HepG2 (cell line): ENCODE measurements at regions not wholly inside any gene's neighbourhood (a gene's known extent, or its start where the extent isn't known, plus 50 kb on each side); places are given as distances from the start of the nearest gene placed in this dataset.

Source experiments
- ATAC-seq: fragments of 200-7000 bp; cut with Tn5 transposase; 3 replicates; pipeline ENCODE4 v1.9.1; 2020; ENCODE audit warnings: mild to moderate bottlenecking, moderate library complexity
- BruUV-seq: library from RNA; stranded (reverse); fragments of 400-500 nt; replicated peaks from 2 replicates; lab custom pipeline; 2021; lab: Mats Ljungman, UMichigan
- CTCF ChIA-PET: fragments of 300-600 bp; formaldehyde crosslinking; extraction: SDS; loops from one replicate; lab custom pipeline; 2021; ENCODE audit warnings: low total read pairs, inconsistent platforms, low intra/inter-chr PET ratio; lab: Yijun Ruan, JAX
- POLR2A ChIA-PET: fragments of 350-600 bp; sonication (Branson Sonifier 250); formaldehyde crosslinking; loops from one replicate; lab custom pipeline; 2020; ENCODE audit warnings: antibody characterized with exemption, inconsistent platforms; lab: Yijun Ruan, JAX
- DNase-seq: peaks from one replicate; pipeline ENCODE4 v3.0.0-alpha.2; 2015; ENCODE audit warnings: low spot score
- FAIRE-seq: peaks from 3 replicates; lab custom pipeline; 2011; peaks lifted over from hg19 to GRCh38; lab: Jason Lieb, UNC
- H2AFZ ChIP-seq: one replicate; pipeline ENCODE4 v1.6.1; 2011; ENCODE audit warnings: low read length, inconsistent platforms
- H3K27ac ChIP-seq: fragments of 300-600 bp; 3 replicates; pipeline ENCODE4 v1.8.0; 2011; ENCODE audit warnings: mixed run types, mild to moderate bottlenecking, mixed read lengths, low read length, inconsistent platforms; ENCODE audit not compliant: insufficient read depth; ENCODE audit errors: extremely low read length
- H3K27me3 ChIP-seq, 2 experiments: fragments of 200-600 bp in 1 of 2; 2 replicates in 1 of 2; 3 replicates in 1 of 2; pipeline versions ENCODE4 v1.6.0 to v1.8.0; 2011; ENCODE audit warnings: low read length in 2 of 2, mild to moderate bottlenecking in 2 of 2, moderate library complexity in 2 of 2, inconsistent platforms in 1 of 2; ENCODE audit not compliant: insufficient read depth in 2 of 2, control insufficient read depth in 1 of 2
- H3K36me3 ChIP-seq, 2 experiments: fragments of 200-600 bp in 1 of 2; replicated peaks in 1 of 2; 2 replicates in 1 of 2; 3 replicates in 1 of 2; pipeline versions ENCODE4 v1.5.1 to v1.8.0; 2011; ENCODE audit warnings: low read length in 2 of 2, inconsistent platforms in 1 of 2; ENCODE audit not compliant: insufficient read depth in 2 of 2, control insufficient read depth in 1 of 2
- H3K4me1 ChIP-seq: 2 replicates; pipeline ENCODE4 v1.5.1; 2012; ENCODE audit warnings: low read length, inconsistent platforms; ENCODE audit not compliant: insufficient read depth
- H3K4me2 ChIP-seq: 2 replicates; pipeline ENCODE4 v1.6.0; 2011; ENCODE audit warnings: low read depth, low read length, inconsistent platforms
- H3K4me3 ChIP-seq, 3 experiments: fragments of 200-600 bp in 1 of 3; sonication (generic), shearing (Covaris generic) in 1 of 3; replicated peaks in 1 of 3; 2 replicates each; pipeline ENCODE4 v1.5.1; 2011 to 2016; ENCODE audit warnings: low read length in 3 of 3, inconsistent platforms in 2 of 3, low read depth in 2 of 3, mild to moderate bottlenecking in 2 of 3, control low read depth in 1 of 3, mixed read lengths in 1 of 3; ENCODE audit not compliant: insufficient read depth in 1 of 3
- H3K79me2 ChIP-seq: one replicate; pipeline ENCODE4 v1.6.1; 2011; ENCODE audit warnings: low read length, inconsistent platforms; ENCODE audit not compliant: insufficient read depth
- H3K9ac ChIP-seq: 2 replicates; pipeline ENCODE4 v1.6.0; 2011; ENCODE audit warnings: mild to moderate bottlenecking, low read depth, low read length, inconsistent platforms; ENCODE audit not compliant: insufficient read depth
- H3K9me3 ChIP-seq: 2 replicates; pipeline ENCODE4 v1.5.1; 2012; ENCODE audit warnings: mild to moderate bottlenecking, low read length
- H4K20me1 ChIP-seq: 2 replicates; pipeline ENCODE4 v1.6.0; 2011; ENCODE audit warnings: inconsistent platforms, mild to moderate bottlenecking, low read length, moderate library complexity; ENCODE audit not compliant: insufficient read depth
- BCL6 ChIP-seq: IDR thresholded peaks from 2 replicates; pipeline ENCODE4 v1.6.1; 2016; ENCODE audit warnings: missing genetic modification reagents, missing compliant biosample characterization
- CEBPB ChIP-seq: IDR thresholded peaks from 2 replicates; pipeline ENCODE4 v1.6.1; 2011; ENCODE audit warnings: low read depth, low read length, improper control_type of control experiment, borderline replicate concordance
- IRX3 ChIP-seq: sonication (generic); formaldehyde crosslinking; IDR thresholded peaks from 2 replicates; pipeline ENCODE4 v1.8.1; 2023; ENCODE audit warnings: mild to moderate bottlenecking, low read depth, missing genetic modification reagents, borderline replicate concordance
- KAT2B ChIP-seq: fragments of 150-350 bp; IDR thresholded peaks from 2 replicates; pipeline ENCODE4 v1.6.1; 2014; ENCODE audit warnings: low read depth, low read length, borderline replicate concordance
- PAF1 ChIP-seq: IDR thresholded peaks from 2 replicates; pipeline ENCODE4 v1.6.1; 2016; ENCODE audit warnings: missing genetic modification reagents, missing compliant biosample characterization
- RORA ChIP-seq: sonication (generic); formaldehyde crosslinking; IDR thresholded peaks from 2 replicates; pipeline ENCODE4 v1.5.0; 2020; ENCODE audit warnings: mild to moderate bottlenecking, missing genetic modification reagents, moderate library complexity
- ZNF501 ChIP-seq: sonication (generic); formaldehyde crosslinking; IDR thresholded peaks from 2 replicates; pipeline ENCODE4 v1.5.1; 2020; ENCODE audit warnings: mild to moderate bottlenecking, moderate library complexity, missing genetic modification reagents
- ZNF766 ChIP-seq: sonication (generic); formaldehyde crosslinking; IDR thresholded peaks from 2 replicates; pipeline ENCODE4 v1.5.0; 2020; ENCODE audit warnings: missing genetic modification reagents, borderline replicate concordance
- WGBS: methylation state at CpG from one replicate; pipeline ENCODE4 v1.1.6; 2017; ENCODE audit warnings: low lambda C conversion rate; 5-methylcytosine and 5-hydroxymethylcytosine counted together
- in situ Hi-C: cut with HindIII; loops from 2 replicates; pipeline ENCODE4 v1.10.0; 2017; ENCODE audit warnings: low pct_unique_long_range_greater_than_20kb; ENCODE audit not compliant: extremely low pct_ligation_motif_present
- intact Hi-C: fragments of 100-400 bp; cut with micrococcal nuclease; formaldehyde crosslinking; loops from one replicate; pipeline ENCODE4 v1.10.0; 2022; ENCODE audit not compliant: unreplicated experiment
- TF ChIP-seq, protein P1 (sequence below): sonication (generic); formaldehyde crosslinking; IDR thresholded peaks from 2 replicates; pipeline ENCODE4 v1.4.0; 2020; ENCODE audit warnings: mild to moderate bottlenecking, missing genetic modification reagents
- TF ChIP-seq, protein P2 (sequence below): sonication (generic); formaldehyde crosslinking; IDR thresholded peaks from 2 replicates; pipeline ENCODE4; 2020; ENCODE audit warnings: missing genetic modification reagents, mild to moderate bottlenecking, borderline replicate concordance

DNA sequence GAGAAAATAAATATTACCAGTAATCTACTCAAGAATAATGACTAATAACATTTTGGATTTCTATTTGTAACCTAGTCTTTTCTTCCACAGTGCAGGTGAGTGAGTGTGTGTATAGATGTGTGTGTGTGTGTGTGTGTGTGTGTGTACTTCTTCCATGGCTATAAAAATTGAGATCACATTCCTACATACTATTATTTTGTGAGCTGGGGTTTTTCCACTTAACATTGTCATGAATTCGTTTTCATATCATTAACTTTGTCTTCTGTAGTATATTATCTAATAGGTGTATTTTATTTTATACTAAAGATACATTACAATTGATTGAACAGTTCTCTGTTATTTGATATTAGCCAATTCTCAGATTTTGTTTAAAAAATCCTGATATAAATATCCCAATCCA is 152.4 kb upstream of the TRPC7 start (continued):
- TF ChIP-seq BCL6 (CRISPR knock-in tag) (no peak), PAF1 (CRISPR knock-in tag) (no peak), ZNF766 (CRISPR knock-in tag) (no peak), ZNF501 (CRISPR knock-in tag) (no peak), RORA (CRISPR knock-in tag) (no peak), KAT2B (no peak)
- TF ChIP-seq, protein P1, sequence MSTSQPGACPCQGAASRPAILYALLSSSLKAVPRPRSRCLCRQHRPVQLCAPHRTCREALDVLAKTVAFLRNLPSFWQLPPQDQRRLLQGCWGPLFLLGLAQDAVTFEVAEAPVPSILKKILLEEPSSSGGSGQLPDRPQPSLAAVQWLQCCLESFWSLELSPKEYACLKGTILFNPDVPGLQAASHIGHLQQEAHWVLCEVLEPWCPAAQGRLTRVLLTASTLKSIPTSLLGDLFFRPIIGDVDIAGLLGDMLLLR (CRISPR knock-in tag), result no peak
- TF ChIP-seq, protein P2, sequence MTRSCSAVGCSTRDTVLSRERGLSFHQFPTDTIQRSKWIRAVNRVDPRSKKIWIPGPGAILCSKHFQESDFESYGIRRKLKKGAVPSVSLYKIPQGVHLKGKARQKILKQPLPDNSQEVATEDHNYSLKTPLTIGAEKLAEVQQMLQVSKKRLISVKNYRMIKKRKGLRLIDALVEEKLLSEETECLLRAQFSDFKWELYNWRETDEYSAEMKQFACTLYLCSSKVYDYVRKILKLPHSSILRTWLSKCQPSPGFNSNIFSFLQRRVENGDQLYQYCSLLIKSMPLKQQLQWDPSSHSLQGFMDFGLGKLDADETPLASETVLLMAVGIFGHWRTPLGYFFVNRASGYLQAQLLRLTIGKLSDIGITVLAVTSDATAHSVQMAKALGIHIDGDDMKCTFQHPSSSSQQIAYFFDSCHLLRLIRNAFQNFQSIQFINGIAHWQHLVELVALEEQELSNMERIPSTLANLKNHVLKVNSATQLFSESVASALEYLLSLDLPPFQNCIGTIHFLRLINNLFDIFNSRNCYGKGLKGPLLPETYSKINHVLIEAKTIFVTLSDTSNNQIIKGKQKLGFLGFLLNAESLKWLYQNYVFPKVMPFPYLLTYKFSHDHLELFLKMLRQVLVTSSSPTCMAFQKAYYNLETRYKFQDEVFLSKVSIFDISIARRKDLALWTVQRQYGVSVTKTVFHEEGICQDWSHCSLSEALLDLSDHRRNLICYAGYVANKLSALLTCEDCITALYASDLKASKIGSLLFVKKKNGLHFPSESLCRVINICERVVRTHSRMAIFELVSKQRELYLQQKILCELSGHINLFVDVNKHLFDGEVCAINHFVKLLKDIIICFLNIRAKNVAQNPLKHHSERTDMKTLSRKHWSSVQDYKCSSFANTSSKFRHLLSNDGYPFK (CRISPR knock-in tag), result no peak
- TF ChIP-seq, all 625 proteins: peak for 0

DNA sequence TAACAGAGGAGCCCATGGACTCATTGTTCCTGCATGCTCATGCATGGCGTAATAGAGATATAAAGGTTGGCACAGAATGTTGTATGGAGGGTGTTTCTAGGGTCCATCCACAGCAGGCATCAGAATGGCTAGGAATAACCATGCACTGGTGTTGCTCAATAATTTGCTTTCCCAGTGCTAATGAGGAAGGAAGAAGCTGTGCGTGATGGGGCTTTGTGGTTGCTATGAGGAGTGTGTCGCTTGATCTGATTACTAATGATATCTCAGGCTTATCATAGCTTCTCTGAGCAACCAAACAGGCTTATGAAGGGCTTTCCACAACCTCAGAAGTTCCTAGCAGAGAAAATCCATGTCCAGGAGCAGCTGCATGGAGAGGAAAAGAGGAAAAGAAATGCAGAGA is 151.3 kb upstream of the TRPC7 start:
- ChIA-PET CTCF (no interaction called here), POLR2A (no interaction called here)
- no peak for FAIRE-seq
- Histone ChIP-seq H3K36me3 (no peaks in the 10 kb centered on the region), H3K4me1 (no peaks in the 10 kb centered on the region), H3K4me2 (no peak overlapping the region), H3K27ac (no peak overlapping the region), H2AFZ (no peak overlapping the region), H3K9me3 (no peaks in the 10 kb centered on the region), H4K20me1 (no peaks in the 10 kb centered on the region), H3K27me3 (no peaks in the 10 kb centered on the region; a peak in 1 of 5 replicates), H3K9ac (no peak overlapping the region), H3K79me2 (no peaks in the 10 kb centered on the region), H3K4me3 (no peak overlapping the region)
- no peak for ATAC-seq
- TF ChIP-seq IRX3, result no peak
- 0 out of 2 replicates have a peak, but pooled peaks have one; percentile 3 for TF ChIP-seq CEBPB
- intact Hi-C loops, result no loop called here
- 0% methylated on average over 3 of the region's 3 CpGs for WGBS
- BruUV-seq, result no TSS peak
- in situ Hi-C loops, result no loop called here
- DNase-seq, result no peak
